ENCODE measurements at regions not wholly inside any gene's neighbourhood (a gene's known extent, or its start where the extent isn't known, plus 50 kb on each side); places are given as distances from the start of the nearest gene placed in this dataset.

- no peak for TF ChIP-seq CTCF (IDR thresholded peaks at IDR 0.05)
- TF ChIP-seq POLR2A (IDR thresholded peaks at IDR 0.05), result no peak
- TF ChIP-seq EP300 (IDR thresholded peaks at IDR 0.05), result no peak
Observed at GRCh38 chr10:125261491-125262186, 101.3 kb upstream of the CTBP2 start.

Data from ovary (tissue), 3 donors.